HCT116 (cell line): ENCODE measurements at regions not wholly inside any gene's neighbourhood (a gene's known extent, or its start where the extent isn't known, plus 50 kb on each side); places are given as distances from the start of the nearest gene placed in this dataset.

Experiments used
- ATAC-seq: fragments of 200-7000 bp; cut with Tn5 transposase; 2 replicates; pipeline ENCODE4 v1.9.1; 2020; ENCODE audit warnings: mild to moderate bottlenecking, moderate library complexity
- BruUV-seq: library from RNA; stranded (reverse); fragments of 400-500 nt; replicated peaks from 2 replicates; lab custom pipeline; 2021; lab: Mats Ljungman, UMichigan
- CTCF ChIA-PET: fragments of 300-600 bp; sonication (Branson Sonifier 250); formaldehyde crosslinking; loops from one replicate; lab custom pipeline; 2021; ENCODE audit warnings: antibody characterized with exemption; lab: Charles Lee
- POLR2A ChIA-PET: fragments of 300-600, 350-600 bp; sonication (Branson Sonifier 250); formaldehyde crosslinking; loops from one replicate; lab custom pipeline; 2021; ENCODE audit warnings: antibody characterized with exemption; lab: Charles Lee
- RAD21 ChIA-PET, 2 experiments: fragments of 300-600 bp; sonication (Branson Sonifier 250); formaldehyde crosslinking; loops; one replicate each; lab custom pipeline; 2023; ENCODE audit warnings: low total read pairs in 2 of 2; ENCODE audit not compliant: uncharacterized antibody in 2 of 2, unreplicated experiment in 2 of 2, low non-redundant PET in 1 of 2; lab: Charles Lee
- DNase-seq: peaks from one replicate; pipeline ENCODE4 v3.0.0-alpha.2; 2010; ENCODE audit warnings: low read depth, low spot score
- H2AFZ ChIP-seq: fragments of 200-600 bp; shearing (Covaris generic), sonication (generic); 2 replicates; pipeline ENCODE4 v1.6.1; 2017; ENCODE audit warnings: low read depth, mixed run types, mixed read lengths, antibody characterized with exemption, low read length; ENCODE audit not compliant: poor library complexity, severe bottlenecking
- H3K27ac ChIP-seq: 2 replicates; pipeline ENCODE4 v1.5.1; 2012; ENCODE audit warnings: low read depth, low read length
- H3K27me3 ChIP-seq: fragments of 200-600 bp; sonication (generic); 2 replicates; pipeline ENCODE4 v1.6.1; 2016; ENCODE audit warnings: mixed run types, low read length, mixed read lengths; ENCODE audit not compliant: insufficient read depth
- H3K36me3 ChIP-seq, 2 experiments: fragments of 200-500 bp in 1 of 2; fragments of 200-600 bp in 1 of 2; sonication (Bioruptor generic) in 1 of 2; sonication (generic) in 1 of 2; 2 replicates each; pipeline versions ENCODE4 v1.5.1 to v1.6.1; 2014 to 2016; ENCODE audit warnings: low read length in 2 of 2, inconsistent platforms in 1 of 2, mixed read lengths in 1 of 2, mixed run types in 1 of 2; ENCODE audit not compliant: insufficient read depth in 2 of 2, control insufficient read depth in 1 of 2
- H3K4me1 ChIP-seq, 2 experiments: fragments of 200-600 bp in 1 of 2; sonication (generic) in 1 of 2; 2 replicates each; pipeline versions ENCODE4 v1.5.1 to v1.6.1; 2012 to 2017; ENCODE audit warnings: low read length in 2 of 2, inconsistent platforms in 1 of 2, mild to moderate bottlenecking in 1 of 2, mixed read lengths in 1 of 2, mixed run types in 1 of 2, moderate library complexity in 1 of 2; ENCODE audit not compliant: insufficient read depth in 2 of 2, control insufficient read depth in 1 of 2
- H3K4me2 ChIP-seq: fragments of 200-600 bp; sonication (generic); 2 replicates; pipeline ENCODE4 v1.6.1; 2017; ENCODE audit warnings: mixed run types, low read length, mixed read lengths
- H3K4me3 ChIP-seq, 2 experiments: fragments of 200-600 bp in 1 of 2; sonication (generic) in 1 of 2; replicated peaks in 1 of 2; 2 replicates each; pipeline ENCODE4 v1.5.1; 2011 to 2016; ENCODE audit warnings: low read length in 2 of 2, control low read depth in 1 of 2, low read depth in 1 of 2, mild to moderate bottlenecking in 1 of 2, mixed read lengths in 1 of 2, mixed run types in 1 of 2
- H3K79me2 ChIP-seq: fragments of 200-600 bp; sonication (generic); 2 replicates; pipeline ENCODE4 v1.6.1; 2017; ENCODE audit warnings: mild to moderate bottlenecking, mixed run types, low read length, moderate library complexity, mixed read lengths; ENCODE audit not compliant: insufficient read depth
- H3K9ac ChIP-seq: fragments of 200-600 bp; sonication (generic); 2 replicates; pipeline ENCODE4 v1.6.1; 2016; ENCODE audit warnings: low read length, mixed read lengths
- H3K9me2 ChIP-seq: fragments of 200-600 bp; sonication (generic), shearing (Covaris generic); 2 replicates; pipeline ENCODE4 v1.6.1; 2017; ENCODE audit warnings: mixed run types, mild to moderate bottlenecking, moderate library complexity; ENCODE audit not compliant: insufficient read depth
- H3K9me3 ChIP-seq, 2 experiments: fragments of 200-500 bp in 1 of 2; fragments of 200-600 bp in 1 of 2; sonication (Bioruptor generic) in 1 of 2; sonication (generic) in 1 of 2; 2 replicates each; pipeline ENCODE4 v1.6.1; 2014 to 2017; ENCODE audit warnings: low read length in 2 of 2, mixed read lengths in 2 of 2, inconsistent platforms in 1 of 2, low read depth in 1 of 2, mild to moderate bottlenecking in 1 of 2, mixed run types in 1 of 2, moderate library complexity in 1 of 2; ENCODE audit not compliant: control insufficient read depth in 1 of 2, insufficient read depth in 1 of 2
- H4K20me1 ChIP-seq: fragments of 200-600 bp; sonication (generic), shearing (Covaris generic); 2 replicates; pipeline ENCODE4 v1.6.1; 2017; ENCODE audit warnings: mixed run types, mild to moderate bottlenecking, moderate library complexity; ENCODE audit not compliant: insufficient read depth
- CBX3 ChIP-seq: IDR thresholded peaks from 2 replicates; pipeline ENCODE4 v1.6.1; 2012; ENCODE audit warnings: low read depth
- CEBPB ChIP-seq: IDR thresholded peaks from 2 replicates; pipeline ENCODE4 v1.6.1; 2012; ENCODE audit warnings: low read depth
- EGR1 ChIP-seq: IDR thresholded peaks from 2 replicates; pipeline ENCODE4 v1.6.1; 2012; ENCODE audit warnings: low read depth
- EZH2 ChIP-seq: fragments of 200-600 bp; sonication (generic); IDR thresholded peaks from 2 replicates; pipeline ENCODE4 v1.6.1; 2017; ENCODE audit warnings: antibody characterized with exemption, mixed run types
- EZH2phosphoT487 ChIP-seq: fragments of 200-600 bp; IDR thresholded peaks from 2 replicates; pipeline ENCODE4 v1.6.1; 2018; ENCODE audit warnings: antibody characterized with exemption, borderline replicate concordance
- POLR2A ChIP-seq: IDR thresholded peaks from 2 replicates; pipeline ENCODE4 v1.7.0; 2011; ENCODE audit warnings: borderline replicate concordance; ENCODE audit not compliant: insufficient read depth, insufficient read length; ENCODE audit errors: extremely low read depth
- SP1 ChIP-seq: IDR thresholded peaks from 2 replicates; pipeline ENCODE4 v1.6.1; 2012; ENCODE audit warnings: low read depth
- ZBTB33 ChIP-seq: IDR thresholded peaks from 2 replicates; pipeline ENCODE4 v1.6.1; 2011; ENCODE audit warnings: mild to moderate bottlenecking, low read length, moderate library complexity; ENCODE audit not compliant: insufficient replicate concordance; ENCODE audit errors: extremely low read depth
- intact Hi-C: fragments of 100-400 bp; cut with micrococcal nuclease; formaldehyde crosslinking; loops from 2 replicates; pipeline ENCODE4 v1.10.0; 2022
- TF ChIP-seq, protein P1 (sequence below): IDR thresholded peaks from 2 replicates; pipeline ENCODE4 v1.6.1; 2012
- TF ChIP-seq, protein P2 (sequence below): IDR thresholded peaks from 2 replicates; pipeline ENCODE4 v1.6.1; 2012
- TF ChIP-seq, protein P3 (sequence below): IDR thresholded peaks from 2 replicates; pipeline ENCODE4 v1.6.1; 2012; ENCODE audit warnings: low read depth

DNA sequence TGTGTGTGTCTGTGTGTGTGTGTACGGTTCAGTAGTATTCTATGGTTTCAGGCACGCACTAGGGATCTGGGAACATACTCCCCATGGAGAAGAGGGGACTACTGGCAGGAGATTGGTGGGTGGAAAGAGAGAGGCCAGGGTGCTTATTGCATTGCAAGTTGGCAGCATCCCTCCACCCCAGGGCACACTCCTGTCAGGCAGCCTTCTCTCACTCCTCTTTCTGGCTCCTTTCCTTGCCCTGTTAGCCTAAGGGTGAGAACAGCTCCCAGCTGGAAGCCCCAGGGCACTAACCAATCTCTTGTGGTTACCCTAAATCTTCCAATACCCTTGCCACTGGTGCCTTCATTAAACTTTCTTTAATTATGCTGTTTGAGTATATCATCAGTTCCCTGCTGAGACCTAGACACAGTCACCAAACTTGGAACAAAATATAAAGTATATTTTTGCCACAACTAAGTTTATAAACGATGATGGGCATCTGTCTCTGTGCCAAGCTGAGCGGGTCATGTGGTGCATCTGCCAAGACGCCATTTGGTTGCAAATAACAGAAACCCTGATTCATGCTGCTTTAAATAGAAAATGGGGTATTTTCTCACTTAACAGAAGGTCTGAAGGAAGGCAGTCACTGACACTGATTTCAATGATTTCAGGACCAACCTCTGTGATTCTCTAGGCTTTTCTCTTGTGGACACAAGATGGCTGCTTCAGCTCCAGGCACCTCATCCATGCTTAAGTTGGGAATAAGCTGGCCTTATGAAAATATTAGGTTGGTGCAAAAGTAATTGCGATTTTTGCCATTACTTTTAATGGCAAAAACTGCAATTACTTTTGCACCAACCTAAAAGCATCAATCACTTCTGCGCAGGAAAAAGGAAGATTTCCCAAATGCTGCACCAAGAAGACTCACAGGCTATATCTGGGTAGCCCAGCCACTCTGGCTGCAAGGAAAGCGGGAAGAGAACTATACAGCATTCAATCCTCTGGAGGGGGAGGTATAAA, 476.9 kb upstream of the PROK2 start:
- H3K4me1 ChIP-seq, result 0 out of 4 replicates have a peak, but pooled peaks cover 0 to 4% of the 10 kb centered on the region in 2 experiments
- intact Hi-C loops, result loop anchor here (2.0 kb wide), 1 partner anchor 551 kb away; no protein-coding TSS in a partner anchor
- DNase-seq (no peak), ATAC-seq (no peak)
- TF ChIP-seq, protein P1, sequence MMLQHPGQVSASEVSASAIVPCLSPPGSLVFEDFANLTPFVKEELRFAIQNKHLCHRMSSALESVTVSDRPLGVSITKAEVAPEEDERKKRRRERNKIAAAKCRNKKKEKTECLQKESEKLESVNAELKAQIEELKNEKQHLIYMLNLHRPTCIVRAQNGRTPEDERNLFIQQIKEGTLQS, result no peak
- TF ChIP-seq EGR1, result no peak
- TF ChIP-seq POLR2A, result no peak
- TF ChIP-seq SP1, result no peak
- TF ChIP-seq CEBPB, result no peak
- ChIA-PET CTCF (interaction anchor here (1.0 kb wide), 1 partner anchor 336 kb away, joined by 3 read pairs; no protein-coding TSS in a partner anchor), RAD21 (no interaction called here), POLR2A (no interaction called here)
- H3K4me3 ChIP-seq, result no peak overlapping the region
- no peaks in the 10 kb centered on the region for H4K20me1 ChIP-seq
- H3K36me3 ChIP-seq, result no peaks in the 10 kb centered on the region
- H3K9me2 ChIP-seq, result no peaks in the 10 kb centered on the region
- BruUV-seq, result no TSS peak
- no peaks in the 10 kb centered on the region for H3K9me3 ChIP-seq
- H3K27ac ChIP-seq, result no peak overlapping the region
- no peaks in the 10 kb centered on the region for H3K79me2 ChIP-seq
- H3K9ac ChIP-seq, result no peak overlapping the region
- H3K4me2 ChIP-seq, result no peak overlapping the region
- H3K27me3 ChIP-seq, result peaks cover 6% of the 10 kb centered on the region; the same call in 1 of the 2 replicates
- H2AFZ ChIP-seq, result no peak overlapping the region

- intact Hi-C loops, result no loop called here
- no peak overlapping the region for H3K4me2 ChIP-seq
- CTCF ChIA-PET, result no interaction called here
Measured at GRCh38 chr3:72260588-72260910, 475.6 kb upstream of the PROK2 start.

More at GRCh38 chr3:72260588-72260910, 475.6 kb upstream of the PROK2 start:
- Histone ChIP-seq H4K20me1 (no peaks in the 10 kb centered on the region), H3K9me3 (no peaks in the 10 kb centered on the region), H3K36me3 (no peaks in the 10 kb centered on the region), H3K4me1 (peaks cover 7 to 14% of the 10 kb centered on the region in 2 experiments; a peak in 3 of 4 replicates)
- no TSS peak for BruUV-seq
- no peak for TF ChIP-seq CBX3
- TF ChIP-seq, protein P2, sequence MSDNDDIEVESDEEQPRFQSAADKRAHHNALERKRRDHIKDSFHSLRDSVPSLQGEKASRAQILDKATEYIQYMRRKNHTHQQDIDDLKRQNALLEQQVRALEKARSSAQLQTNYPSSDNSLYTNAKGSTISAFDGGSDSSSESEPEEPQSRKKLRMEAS, result no peak
- TF ChIP-seq ZBTB33, result no peak
- TF ChIP-seq EGR1, result no peak
- TF ChIP-seq, protein P3, sequence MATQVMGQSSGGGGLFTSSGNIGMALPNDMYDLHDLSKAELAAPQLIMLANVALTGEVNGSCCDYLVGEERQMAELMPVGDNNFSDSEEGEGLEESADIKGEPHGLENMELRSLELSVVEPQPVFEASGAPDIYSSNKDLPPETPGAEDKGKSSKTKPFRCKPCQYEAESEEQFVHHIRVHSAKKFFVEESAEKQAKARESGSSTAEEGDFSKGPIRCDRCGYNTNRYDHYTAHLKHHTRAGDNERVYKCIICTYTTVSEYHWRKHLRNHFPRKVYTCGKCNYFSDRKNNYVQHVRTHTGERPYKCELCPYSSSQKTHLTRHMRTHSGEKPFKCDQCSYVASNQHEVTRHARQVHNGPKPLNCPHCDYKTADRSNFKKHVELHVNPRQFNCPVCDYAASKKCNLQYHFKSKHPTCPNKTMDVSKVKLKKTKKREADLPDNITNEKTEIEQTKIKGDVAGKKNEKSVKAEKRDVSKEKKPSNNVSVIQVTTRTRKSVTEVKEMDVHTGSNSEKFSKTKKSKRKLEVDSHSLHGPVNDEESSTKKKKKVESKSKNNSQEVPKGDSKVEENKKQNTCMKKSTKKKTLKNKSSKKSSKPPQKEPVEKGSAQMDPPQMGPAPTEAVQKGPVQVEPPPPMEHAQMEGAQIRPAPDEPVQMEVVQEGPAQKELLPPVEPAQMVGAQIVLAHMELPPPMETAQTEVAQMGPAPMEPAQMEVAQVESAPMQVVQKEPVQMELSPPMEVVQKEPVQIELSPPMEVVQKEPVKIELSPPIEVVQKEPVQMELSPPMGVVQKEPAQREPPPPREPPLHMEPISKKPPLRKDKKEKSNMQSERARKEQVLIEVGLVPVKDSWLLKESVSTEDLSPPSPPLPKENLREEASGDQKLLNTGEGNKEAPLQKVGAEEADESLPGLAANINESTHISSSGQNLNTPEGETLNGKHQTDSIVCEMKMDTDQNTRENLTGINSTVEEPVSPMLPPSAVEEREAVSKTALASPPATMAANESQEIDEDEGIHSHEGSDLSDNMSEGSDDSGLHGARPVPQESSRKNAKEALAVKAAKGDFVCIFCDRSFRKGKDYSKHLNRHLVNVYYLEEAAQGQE, result no peak
- TF ChIP-seq SP1, result no peak
- no peak for TF ChIP-seq CEBPB
- TF ChIP-seq EZH2phosphoT487, result no peak
- TF ChIP-seq EZH2, result no peak
- TF ChIP-seq, protein P1, result no peak
- TF ChIP-seq, all 23 proteins: peak for 0
- Histone ChIP-seq H3K4me3 (no peak overlapping the region), H2AFZ (no peak overlapping the region), H3K79me2 (no peaks in the 10 kb centered on the region), H3K9ac (no peak overlapping the region), H3K9me2 (no peaks in the 10 kb centered on the region), H3K27ac (no peak overlapping the region), H3K27me3 (peaks cover 11% of the 10 kb centered on the region; the same call in 1 of the 2 replicates)
- POLR2A ChIA-PET, result no interaction called here
- RAD21 ChIA-PET, result no interaction called here
- no peak for DNase-seq
- ATAC-seq, result no peak
